DMS79 treated with DMSO at 0.1 percent for 48 hours (cell line): ENCODE measurements at regions not wholly inside any gene's neighbourhood (a gene's known extent, or its start where the extent isn't known, plus 50 kb on each side); places are given as distances from the start of the nearest gene placed in this dataset.

Experiments
- DNase-seq: peaks from one replicate; lab custom pipeline; 2025; lab: John Stamatoyannopoulos, UW

DNA sequence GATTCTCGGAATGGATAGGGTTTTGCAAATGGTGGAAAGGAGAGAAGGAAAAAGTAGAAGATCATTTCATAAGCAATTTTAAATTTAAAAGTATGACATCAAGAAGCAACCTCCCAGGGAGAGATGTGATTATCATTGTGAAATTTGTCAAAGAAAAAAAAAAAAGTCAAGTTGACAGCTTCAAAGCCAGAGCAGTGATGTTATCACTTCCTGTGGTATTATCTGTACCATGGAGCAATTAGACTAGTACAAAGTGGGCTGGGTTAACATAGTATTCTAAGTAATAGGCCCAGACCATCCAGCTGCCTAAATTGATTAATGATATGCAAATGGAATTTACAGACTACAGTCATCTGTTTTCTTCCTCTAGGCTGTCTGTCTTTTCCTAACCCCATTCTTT is 84.0 kb upstream of the NPY start:
- DNase-seq: no peak

DNA sequence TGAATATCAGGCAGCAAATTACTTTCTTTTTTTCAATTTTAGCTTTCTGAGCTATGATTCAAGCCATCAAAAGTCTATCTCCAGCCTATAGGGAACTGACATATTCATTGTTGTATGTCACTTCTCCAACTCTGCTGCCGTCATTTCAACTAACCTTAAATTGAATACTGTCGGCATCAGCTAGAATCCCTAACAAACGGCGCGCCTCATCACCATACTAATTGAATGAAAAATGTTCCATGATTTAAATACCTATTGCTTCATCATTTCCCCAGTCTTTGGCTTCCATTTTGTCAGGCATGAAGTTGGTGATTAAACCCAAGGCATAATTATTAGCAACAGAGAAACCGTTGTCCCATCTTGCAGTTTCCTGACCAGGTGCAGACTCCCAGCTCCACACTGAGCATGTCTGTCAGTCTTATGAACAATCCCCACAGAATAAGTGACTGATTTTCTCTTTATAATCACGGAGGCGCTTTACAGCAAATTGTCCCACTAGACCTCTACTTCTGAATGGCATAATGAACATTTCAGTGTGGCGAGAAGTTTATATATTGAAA is 83.5 kb upstream of the NPY start:
- no peak for DNase-seq

DNA sequence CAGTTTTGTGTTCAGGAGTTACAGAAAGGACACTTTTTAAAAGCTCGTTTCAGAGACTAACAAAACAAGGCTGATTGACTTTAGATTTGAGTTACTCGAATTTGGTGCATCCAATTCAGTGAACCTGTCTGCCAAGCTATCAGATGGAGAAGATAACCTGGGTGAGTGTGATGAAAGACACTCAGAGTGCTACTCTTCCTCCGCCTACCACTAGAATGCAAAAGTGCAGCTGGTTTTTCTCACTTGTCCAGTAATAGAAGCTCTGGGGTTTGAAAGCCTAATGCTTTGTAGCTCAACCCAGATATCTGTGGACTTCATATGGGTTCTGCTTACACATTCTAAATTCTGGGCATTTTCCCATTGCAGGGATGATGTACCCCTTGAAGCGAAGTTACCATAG is 82.8 kb upstream of the NPY start:
- no peak for DNase-seq

DNA sequence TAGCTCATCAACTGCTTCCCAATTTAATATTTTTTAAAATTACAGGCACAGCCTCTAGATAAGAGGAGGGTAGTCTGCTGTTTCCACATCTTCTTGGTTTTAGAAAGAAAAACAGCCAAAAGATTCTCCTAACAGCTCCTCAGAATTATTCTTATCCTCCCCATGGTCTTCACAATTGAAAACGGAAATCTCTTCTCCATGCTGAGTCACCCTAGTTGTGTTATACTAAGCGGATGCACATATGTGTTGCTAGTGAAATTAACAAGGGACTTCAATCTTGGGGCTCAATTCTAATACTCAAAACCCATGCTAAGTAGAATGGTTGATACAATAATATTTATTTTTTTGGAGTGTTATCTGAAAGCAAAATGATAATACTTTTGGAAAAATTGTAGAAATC is 71.9 kb upstream of the NPY start:
- DNase-seq: no peak

DNA sequence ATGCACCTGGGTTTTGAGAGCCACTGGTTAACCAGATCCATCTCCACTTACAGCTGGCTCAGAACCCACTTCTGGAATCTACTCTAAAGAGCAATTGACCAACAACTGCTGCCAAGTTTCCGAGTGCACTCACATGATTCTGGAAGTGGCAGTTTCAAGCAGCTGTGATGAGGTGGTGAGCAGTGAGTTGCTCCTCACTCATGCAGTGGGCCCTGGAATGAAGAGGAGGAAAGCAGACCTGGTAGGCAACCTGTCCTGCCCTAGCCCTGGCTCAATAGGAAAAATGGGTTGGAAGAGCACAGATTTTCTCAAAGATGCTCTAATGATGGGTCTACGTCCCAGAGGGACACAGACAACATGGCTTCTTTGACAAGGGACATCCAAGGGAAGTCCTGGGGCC is 70.7 kb upstream of the NPY start:
- DNase-seq: peak; percentile 92

DNA sequence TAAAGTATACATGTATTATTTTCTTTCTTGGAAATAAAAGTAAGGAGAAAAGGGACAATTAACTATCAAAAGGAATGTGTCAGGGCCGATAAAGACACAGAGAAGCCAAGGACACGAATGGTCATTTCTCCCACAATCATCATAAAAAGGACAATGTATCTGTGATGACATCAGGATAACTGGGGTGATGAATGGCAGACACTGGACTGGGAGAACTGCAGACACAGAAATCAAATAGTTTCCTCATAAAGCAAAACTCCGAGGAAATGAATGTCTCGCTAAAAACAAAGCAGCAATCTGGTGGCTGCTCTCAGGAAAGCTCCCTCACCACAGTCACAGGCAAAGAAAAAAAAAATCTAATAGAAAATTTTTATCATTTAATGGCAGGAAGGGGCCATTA is 69.3 kb upstream of the NPY start:
- DNase-seq: no peak

DNA sequence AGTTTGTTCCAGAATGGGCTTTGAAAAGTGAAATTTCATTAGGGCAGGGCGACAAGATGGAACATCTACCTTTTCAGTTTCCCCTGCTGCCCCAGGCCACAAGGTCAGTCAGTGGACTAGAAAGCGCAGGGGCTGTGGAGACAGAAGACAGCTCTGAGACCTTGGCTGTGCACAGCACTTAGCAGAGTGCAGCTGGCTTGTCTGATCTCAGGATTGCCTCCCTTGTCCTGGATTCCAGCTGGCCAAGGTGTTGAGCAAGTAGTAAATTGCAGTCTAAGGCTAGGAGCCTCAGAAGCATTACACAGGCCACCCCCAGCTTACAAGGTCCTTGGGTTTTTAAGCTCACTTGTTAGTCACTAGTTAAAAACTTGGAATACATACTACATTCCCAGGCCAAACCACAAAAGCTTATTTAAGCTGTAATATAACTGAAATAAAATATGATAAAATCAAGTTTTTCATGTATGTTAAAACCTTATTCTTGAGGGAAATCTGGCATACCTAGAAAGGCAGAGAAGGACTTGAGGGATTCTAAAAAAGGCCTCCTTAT is 67.3 kb upstream of the NPY start:
- DNase-seq: no peak

DNA sequence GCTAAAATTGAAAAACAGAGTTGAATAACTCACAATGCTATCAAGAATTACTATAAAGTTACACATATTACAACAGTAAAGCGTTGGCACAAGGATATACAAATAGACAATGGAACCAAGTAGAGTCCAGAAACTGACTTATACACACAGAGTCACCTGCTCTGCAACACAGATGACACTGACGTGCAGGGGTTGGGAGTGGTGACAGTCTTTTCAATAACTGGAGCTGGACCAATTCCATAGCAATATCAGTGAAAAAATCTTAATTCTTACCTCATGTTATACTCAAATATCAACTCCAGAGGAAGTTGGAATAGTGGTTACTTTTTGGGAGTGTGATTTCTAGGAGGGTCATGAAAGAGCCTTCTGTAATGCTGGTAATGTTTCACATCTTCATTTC is 62.5 kb upstream of the NPY start:
- DNase-seq: no peak

DNA sequence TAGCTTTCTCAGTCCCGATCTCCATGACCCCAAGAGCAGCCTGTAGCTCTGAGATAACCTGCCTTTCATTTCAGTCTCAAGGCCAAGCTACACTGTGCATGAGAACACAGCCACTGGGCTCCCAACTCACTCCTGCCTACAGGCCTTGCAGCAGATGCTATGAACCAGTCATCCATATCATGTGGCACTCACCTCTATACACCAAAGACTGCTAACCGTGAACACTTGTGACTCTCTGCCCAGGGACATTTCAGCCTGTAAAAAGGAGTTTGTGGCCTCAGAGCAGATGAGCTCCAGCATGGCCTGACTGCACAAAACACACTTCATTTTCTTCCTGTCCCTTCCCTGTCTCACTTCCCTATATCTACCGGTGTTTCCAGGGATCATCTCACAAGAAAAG is 56.9 kb upstream of the NPY start:
- DNase-seq: peak; percentile 72

DNA sequence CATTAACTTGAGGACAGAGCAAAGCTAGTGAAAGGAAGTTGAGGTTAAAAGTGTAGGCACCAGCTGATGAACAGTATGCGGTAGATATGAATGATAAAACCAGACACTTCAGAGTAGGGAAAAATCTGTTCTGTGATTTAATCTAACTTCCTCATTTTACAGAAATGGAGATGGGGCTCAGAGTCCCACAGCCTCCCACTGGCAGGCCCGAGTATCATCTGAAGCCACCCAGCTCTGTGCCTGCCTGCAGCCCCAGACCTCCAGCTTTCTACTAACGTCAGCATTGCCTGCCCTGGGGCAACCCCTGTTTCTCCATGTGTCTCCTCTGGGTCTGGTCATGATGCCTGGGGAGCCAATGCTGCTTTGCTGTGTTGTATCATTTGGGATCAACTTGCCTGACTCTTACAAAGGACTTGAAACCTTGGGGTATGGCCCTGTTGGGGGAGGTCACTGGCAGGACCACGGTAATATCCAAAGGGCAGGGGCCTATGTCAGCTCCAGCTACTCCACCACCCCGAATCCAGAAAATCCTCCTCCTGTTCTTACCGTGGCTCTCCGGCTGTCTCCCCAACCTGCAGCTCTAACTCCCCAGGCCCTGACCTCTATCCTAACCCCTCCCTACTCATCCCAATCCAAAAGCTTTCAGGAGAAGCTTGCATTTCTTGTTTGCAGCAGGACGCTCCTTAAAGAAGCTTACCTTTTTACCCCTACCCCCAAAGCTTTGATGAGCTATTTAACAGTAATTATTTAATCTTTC is 56.2 kb upstream of the NPY start:
- no peak for DNase-seq

DNA sequence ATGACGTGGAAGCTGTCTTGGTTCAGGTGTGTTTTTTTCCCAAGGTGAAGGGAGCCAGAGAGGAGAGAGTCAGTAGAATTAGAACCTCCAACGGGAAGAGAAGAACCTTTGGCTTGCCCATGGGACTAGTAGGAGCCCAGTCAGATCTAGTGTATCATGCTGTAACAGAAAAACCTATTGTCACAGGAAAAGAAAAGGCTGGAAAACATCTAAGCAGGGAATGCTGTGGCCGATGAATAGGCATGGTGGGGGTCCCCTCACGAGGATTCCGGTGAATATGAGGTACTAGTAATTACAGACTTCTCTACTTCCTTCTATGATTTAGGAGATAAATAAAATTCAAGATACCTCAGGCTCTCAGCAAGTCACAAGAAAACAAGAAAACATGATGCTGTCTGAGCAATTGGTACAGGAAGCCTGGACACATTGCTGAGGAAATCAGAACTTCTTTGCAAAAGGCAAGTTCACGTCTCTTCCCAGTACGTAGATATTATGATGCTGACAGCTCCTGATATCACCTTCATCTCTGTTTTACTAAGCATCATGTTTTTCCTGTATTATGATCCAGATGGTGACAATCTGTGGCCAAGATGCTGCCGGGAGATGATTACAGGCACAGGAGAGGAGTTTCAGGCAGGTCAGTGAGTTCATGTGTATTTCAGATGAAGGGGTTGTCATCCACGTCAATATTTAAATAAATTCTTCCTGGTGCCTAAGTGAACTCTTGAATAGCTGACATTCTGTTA is 54.3 kb upstream of the NPY start:
- DNase-seq: no peak

DNA sequence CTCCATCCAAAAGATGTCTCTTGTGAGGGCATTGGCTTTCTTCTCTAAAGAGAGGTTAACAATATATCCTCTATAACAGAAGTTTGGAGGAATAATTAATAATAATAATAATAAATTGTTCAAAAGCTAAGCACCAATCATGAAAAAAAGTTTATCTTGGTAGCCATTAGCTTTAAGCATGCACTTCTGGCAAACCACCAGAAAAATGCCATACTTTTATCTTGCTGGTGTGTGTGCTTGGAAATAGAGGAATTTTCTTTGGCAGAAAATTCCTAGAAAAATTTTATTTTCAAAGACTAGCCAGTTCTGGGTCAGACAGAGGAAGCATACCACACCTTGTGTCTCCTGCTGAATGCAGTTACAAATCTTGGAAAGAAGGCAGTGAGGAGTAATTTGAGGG is 52.5 kb upstream of the NPY start:
- DNase-seq: no peak

DNA sequence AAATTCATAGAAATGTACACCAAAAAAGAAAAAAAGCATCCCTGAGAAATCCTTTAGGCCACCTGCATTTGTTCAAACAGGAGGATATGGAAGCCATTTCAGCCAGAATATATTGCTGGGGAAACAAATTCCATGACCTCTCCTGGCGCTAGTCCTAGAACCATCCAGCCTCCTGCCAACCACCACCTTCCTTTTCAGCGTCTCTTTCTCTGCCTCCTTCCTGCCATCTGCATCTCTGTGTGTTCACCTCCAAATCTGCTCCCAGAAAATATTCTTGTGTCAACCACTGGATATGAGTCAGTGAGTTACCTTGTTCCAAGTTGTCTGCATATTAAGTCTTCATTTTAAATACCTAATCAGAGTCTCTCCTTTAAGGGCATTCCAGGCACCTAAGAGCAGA is 50.6 kb upstream of the NPY start:
- no peak for DNase-seq
